OCI-LY7 (cell line): ENCODE measurements at regions not wholly inside any gene's neighbourhood (a gene's known extent, or its start where the extent isn't known, plus 50 kb on each side); places are given as distances from the start of the nearest gene placed in this dataset.

Source experiments
- BruUV-seq: library from RNA; stranded (reverse); fragments of 400-500 nt; replicated peaks from 2 replicates; lab custom pipeline; 2021; lab: Mats Ljungman, UMichigan
- CTCF ChIA-PET: fragments of 300-600 bp; sonication (Branson Sonifier 250); formaldehyde crosslinking; loops from one replicate; lab custom pipeline; 2022; ENCODE audit warnings: antibody characterized with exemption; ENCODE audit not compliant: unreplicated experiment; lab: Charles Lee
- POLR2A ChIA-PET: fragments of 300-600 bp; sonication (Branson Sonifier 250); formaldehyde crosslinking; loops from one replicate; lab custom pipeline; 2022; ENCODE audit warnings: antibody characterized with exemption; lab: Charles Lee
- DNase-seq: peaks from one replicate; pipeline ENCODE4 v3.0.0-alpha.2; 2015; ENCODE audit warnings: low spot score
- H2AFZ ChIP-seq: fragments of 200-600 bp; sonication (generic), shearing (Covaris generic); 2 replicates; pipeline ENCODE4 v1.6.1; 2014; ENCODE audit warnings: mild to moderate bottlenecking, antibody characterized with exemption, low read length, moderate library complexity
- H3K27ac ChIP-seq: fragments of 200-600 bp; sonication (generic); 2 replicates; pipeline ENCODE4 v1.5.1; 2014; ENCODE audit warnings: mixed run types, low read depth, mild to moderate bottlenecking, moderate library complexity, low read length, inconsistent platforms; ENCODE audit not compliant: poor library complexity, severe bottlenecking
- H3K36me3 ChIP-seq: fragments of 200-600 bp; sonication (generic); 2 replicates; pipeline ENCODE4 v1.6.1; 2014; ENCODE audit warnings: mild to moderate bottlenecking, antibody characterized with exemption, low read length, moderate library complexity, mixed read lengths; ENCODE audit not compliant: insufficient read depth
- H3K4me1 ChIP-seq: fragments of 200-600 bp; sonication (generic); 2 replicates; pipeline ENCODE4 v1.5.1; 2014; ENCODE audit warnings: mild to moderate bottlenecking, low read length; ENCODE audit not compliant: insufficient read depth, poor library complexity, severe bottlenecking
- H3K4me2 ChIP-seq: fragments of 200-600 bp; sonication (generic); 2 replicates; pipeline ENCODE4 v1.6.1; 2014; ENCODE audit warnings: mild to moderate bottlenecking, low read length
- H3K4me3 ChIP-seq: fragments of 200-600 bp; sonication (generic); 2 replicates; pipeline ENCODE4 v1.5.1; 2014; ENCODE audit warnings: mild to moderate bottlenecking, low read depth, low read length; ENCODE audit not compliant: poor library complexity, severe bottlenecking
- H3K79me2 ChIP-seq: fragments of 200-600 bp; sonication (generic); 2 replicates; pipeline ENCODE4 v1.6.1; 2016; ENCODE audit warnings: low read depth, mild to moderate bottlenecking, low read length, moderate library complexity, mixed read lengths; ENCODE audit not compliant: insufficient read depth
- H3K9me2 ChIP-seq: fragments of 200-600 bp; sonication (generic); 2 replicates; pipeline ENCODE4 v1.6.1; 2016; ENCODE audit warnings: mild to moderate bottlenecking, low read length, mixed read lengths; ENCODE audit not compliant: insufficient read depth
- H3K9me3 ChIP-seq: fragments of 200-600 bp; sonication (generic); 2 replicates; pipeline ENCODE4 v1.6.1; 2014; ENCODE audit warnings: mild to moderate bottlenecking, mixed run types, low read length, mixed read lengths
- H4K20me1 ChIP-seq: fragments of 200-600 bp; sonication (generic); 2 replicates; pipeline ENCODE4 v1.6.1; 2014; ENCODE audit warnings: mild to moderate bottlenecking, antibody characterized with exemption, low read length, moderate library complexity, mixed read lengths; ENCODE audit not compliant: insufficient read depth
- CTCF ChIP-seq: fragments of 200-600 bp; sonication (generic); conservative IDR thresholded peaks from 2 replicates; pipeline ENCODE4 v1.5.1; 2014; ENCODE audit warnings: mild to moderate bottlenecking, antibody characterized with exemption, low read length, moderate library complexity, mixed read lengths
- EZH2phosphoT487 ChIP-seq: fragments of 200-600 bp; sonication (generic); IDR thresholded peaks from 2 replicates; pipeline ENCODE4 v1.6.1; 2018; ENCODE audit warnings: low read depth, borderline replicate concordance, mild to moderate bottlenecking, mixed run types, antibody characterized with exemption, low read length, moderate library complexity, mixed read lengths
- intact Hi-C: fragments of 100-400 bp; cut with micrococcal nuclease; formaldehyde crosslinking; loops from one replicate; pipeline ENCODE4 v1.10.0; 2022; ENCODE audit not compliant: unreplicated experiment

DNA sequence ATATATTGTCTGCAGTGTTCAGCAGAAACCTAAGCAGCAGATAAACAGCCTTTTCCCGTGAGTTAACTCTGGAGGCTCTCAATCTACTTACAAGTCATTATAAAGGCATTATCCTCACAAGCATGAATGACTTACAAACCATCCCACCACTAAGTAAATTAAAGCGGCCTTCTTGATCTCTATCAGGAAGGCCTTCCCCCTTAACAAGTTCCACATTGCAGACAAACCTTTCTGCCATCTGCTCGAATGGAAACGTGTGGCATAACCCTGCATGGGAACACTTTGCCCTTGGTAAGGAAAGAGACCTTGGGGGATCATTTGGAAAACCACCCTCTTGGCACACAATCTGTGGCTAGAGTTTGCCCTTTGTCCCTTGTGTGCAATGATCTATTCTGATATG lies 199.5 kb downstream of the OSR1 start:
- CTCF ChIA-PET = no interaction called here
- intact Hi-C loops = no loop called here
- POLR2A ChIA-PET = no interaction called here

GRCh38 chr2:19158211-19158610 lies 200.2 kb downstream of the OSR1 start:
- no peaks in the 10 kb centered on the region for H3K4me1 ChIP-seq
- POLR2A ChIA-PET = no interaction called here
- no peak overlapping the region for H3K27ac ChIP-seq
- H3K9me2 ChIP-seq = no peaks in the 10 kb centered on the region
- H3K79me2 ChIP-seq = no peaks in the 10 kb centered on the region
- TF ChIP-seq CTCF (no peak), EZH2phosphoT487 (no peak)
- H2AFZ ChIP-seq = no peak overlapping the region
- H4K20me1 ChIP-seq = no peaks in the 10 kb centered on the region
- intact Hi-C loops = no loop called here
- H3K4me2 ChIP-seq = no peak overlapping the region
- CTCF ChIA-PET = no interaction called here
- no peak overlapping the region for H3K4me3 ChIP-seq
- no peaks in the 10 kb centered on the region for H3K36me3 ChIP-seq
- BruUV-seq = no TSS peak
- DNase-seq = no peak
- H3K9me3 ChIP-seq = no peaks in the 10 kb centered on the region

More for the DNA sequence above, 199.5 kb downstream of the OSR1 start:
- Histone ChIP-seq H3K36me3 (no peaks in the 10 kb centered on the region), H3K27ac (no peak overlapping the region), H3K9me2 (no peaks in the 10 kb centered on the region), H3K4me3 (no peak overlapping the region), H2AFZ (no peak overlapping the region), H3K9me3 (no peaks in the 10 kb centered on the region), H4K20me1 (no peaks in the 10 kb centered on the region), H3K4me2 (no peak overlapping the region), H3K79me2 (no peaks in the 10 kb centered on the region), H3K4me1 (no peaks in the 10 kb centered on the region)
- DNase-seq = no peak
- BruUV-seq = no TSS peak
- TF ChIP-seq EZH2phosphoT487 (no peak), CTCF (no peak)

- Histone ChIP-seq H3K27ac (no peak overlapping the region), H3K4me3 (no peak overlapping the region), H3K4me1 (no peaks in the 10 kb centered on the region), H3K9me2 (no peaks in the 10 kb centered on the region), H3K9me3 (no peaks in the 10 kb centered on the region), H2AFZ (no peak overlapping the region), H3K4me2 (no peak overlapping the region), H3K79me2 (no peaks in the 10 kb centered on the region), H3K36me3 (no peaks in the 10 kb centered on the region), H4K20me1 (no peaks in the 10 kb centered on the region)
- DNase-seq = no peak
- BruUV-seq = no TSS peak
- ChIA-PET POLR2A (no interaction called here), CTCF (no interaction called here)
- intact Hi-C loops = no loop called here
- TF ChIP-seq CTCF (no peak), EZH2phosphoT487 (no peak)
Observed at GRCh38 chr2:19156646-19157045, 201.8 kb downstream of the OSR1 start.
